SU-DHL-6 (cell line): ENCODE measurements at regions not wholly inside any gene's neighbourhood (a gene's known extent, or its start where the extent isn't known, plus 50 kb on each side); places are given as distances from the start of the nearest gene placed in this dataset.

Experiments
- H2AFZ ChIP-seq: fragments of 200-600 bp; sonication (generic); 2 replicates; pipeline ENCODE4 v1.6.1; 2014; ENCODE audit warnings: low read depth, mild to moderate bottlenecking, moderate library complexity, mixed read lengths, antibody characterized with exemption, low read length; ENCODE audit not compliant: severe bottlenecking
- H3F3A ChIP-seq: fragments of 200-600 bp; shearing (Covaris generic); 2 replicates; pipeline ENCODE4 v1.6.0; 2016; ENCODE audit warnings: antibody characterized with exemption, mild to moderate bottlenecking; ENCODE audit not compliant: insufficient read depth
- H3K27ac ChIP-seq: fragments of 200-600 bp; sonication (generic); 2 replicates; pipeline ENCODE4 v1.5.1; 2016; ENCODE audit warnings: low read depth, mild to moderate bottlenecking, low read length, moderate library complexity, mixed read lengths
- H3K27me3 ChIP-seq: fragments of 200-600 bp; sonication (generic), shearing (Covaris generic); 2 replicates; pipeline ENCODE4 v1.6.0; 2014; ENCODE audit warnings: mild to moderate bottlenecking, low read length
- H3K36me3 ChIP-seq: fragments of 200-600 bp; sonication (generic); 2 replicates; pipeline ENCODE4 v1.6.1; 2014; ENCODE audit warnings: mild to moderate bottlenecking, low read length, mixed read lengths
- H3K4me2 ChIP-seq: fragments of 300-600, 200-600 bp; shearing (Covaris generic), sonication (generic); 2 replicates; pipeline ENCODE4 v1.6.0; 2014; ENCODE audit warnings: low read length, low read depth, mild to moderate bottlenecking; ENCODE audit not compliant: poor library complexity, severe bottlenecking
- H3K4me3 ChIP-seq: fragments of 200-600 bp; sonication (generic); 2 replicates; pipeline ENCODE4 v1.5.1; 2014; ENCODE audit warnings: antibody characterized with exemption, low read length, mild to moderate bottlenecking, mixed read lengths; ENCODE audit not compliant: insufficient read depth, poor library complexity, severe bottlenecking
- H3K79me2 ChIP-seq: fragments of 200-600 bp; sonication (generic); 2 replicates; pipeline ENCODE4 v1.6.1; 2014; ENCODE audit warnings: mild to moderate bottlenecking, low read length, moderate library complexity; ENCODE audit not compliant: insufficient read depth
- H3K9ac ChIP-seq: fragments of 200-600 bp; sonication (generic); 2 replicates; pipeline ENCODE4 v1.7.0; 2014; ENCODE audit warnings: mild to moderate bottlenecking, low read length
- H3K9me2 ChIP-seq: fragments of 200-600 bp; sonication (generic); replicated peaks from 2 replicates; pipeline ENCODE4 v1.6.1; 2014; ENCODE audit warnings: low read length; ENCODE audit not compliant: insufficient read depth
- H3K9me3 ChIP-seq: fragments of 200-600 bp; sonication (generic); 2 replicates; pipeline ENCODE4 v1.6.1; 2014; ENCODE audit warnings: low read length, mixed read lengths; ENCODE audit not compliant: insufficient read depth
- H4K20me1 ChIP-seq: fragments of 200-600 bp; sonication (generic); 2 replicates; pipeline ENCODE4 v1.6.1; 2014; ENCODE audit warnings: low read depth, mild to moderate bottlenecking, antibody characterized with exemption, low read length, moderate library complexity, mixed read lengths
- CTCF ChIP-seq: fragments of 200-600 bp; sonication (generic); IDR thresholded peaks from one replicate; pipeline ENCODE4 v1.5.1; 2017; ENCODE audit warnings: antibody characterized with exemption, mild to moderate bottlenecking, low read length, moderate library complexity; ENCODE audit not compliant: insufficient read depth, poor library complexity, severe bottlenecking
- EZH2phosphoT487 ChIP-seq: fragments of 200-600 bp; sonication (generic), shearing (Covaris generic); conservative IDR thresholded peaks from 2 replicates; pipeline ENCODE4 v1.6.1; 2018; ENCODE audit warnings: mild to moderate bottlenecking, antibody characterized with exemption, low read length, moderate library complexity, mixed read lengths

- no peak overlapping the region for H3K27ac ChIP-seq
- no peaks in the 10 kb centered on the region for H3F3A ChIP-seq
- no peak for TF ChIP-seq EZH2phosphoT487
- TF ChIP-seq CTCF, result no peak
- H4K20me1 ChIP-seq, result no peaks in the 10 kb centered on the region
- no peaks in the 10 kb centered on the region for H3K9me2 ChIP-seq
- no peaks in the 10 kb centered on the region for H3K27me3 ChIP-seq
- no peak overlapping the region for H3K4me2 ChIP-seq
- no peaks in the 10 kb centered on the region for H3K9me3 ChIP-seq
- H3K36me3 ChIP-seq, result no peaks in the 10 kb centered on the region
- no peak overlapping the region for H3K4me3 ChIP-seq
- H3K79me2 ChIP-seq, result no peaks in the 10 kb centered on the region
- H3K9ac ChIP-seq, result no peak overlapping the region
- no peak overlapping the region for H2AFZ ChIP-seq
Measured at GRCh38 chr2:236636261-236636660, 66.6 kb downstream of the ACKR3 start.

- H3K27me3 ChIP-seq, result no peaks in the 10 kb centered on the region
- no peaks in the 10 kb centered on the region for H3F3A ChIP-seq
- H4K20me1 ChIP-seq, result no peaks in the 10 kb centered on the region
- no peak overlapping the region for H3K27ac ChIP-seq
- no peak overlapping the region for H3K4me2 ChIP-seq
- H3K79me2 ChIP-seq, result no peaks in the 10 kb centered on the region
- no peak overlapping the region for H3K4me3 ChIP-seq
- no peak overlapping the region for H2AFZ ChIP-seq
- TF ChIP-seq CTCF (no peak), EZH2phosphoT487 (no peak)
- no peaks in the 10 kb centered on the region for H3K36me3 ChIP-seq
- no peak overlapping the region for H3K9ac ChIP-seq
- no peaks in the 10 kb centered on the region for H3K9me2 ChIP-seq
- no peaks in the 10 kb centered on the region for H3K9me3 ChIP-seq
Measured at GRCh38 chr2:236636714-236637470, 67.3 kb downstream of the ACKR3 start.

DNA sequence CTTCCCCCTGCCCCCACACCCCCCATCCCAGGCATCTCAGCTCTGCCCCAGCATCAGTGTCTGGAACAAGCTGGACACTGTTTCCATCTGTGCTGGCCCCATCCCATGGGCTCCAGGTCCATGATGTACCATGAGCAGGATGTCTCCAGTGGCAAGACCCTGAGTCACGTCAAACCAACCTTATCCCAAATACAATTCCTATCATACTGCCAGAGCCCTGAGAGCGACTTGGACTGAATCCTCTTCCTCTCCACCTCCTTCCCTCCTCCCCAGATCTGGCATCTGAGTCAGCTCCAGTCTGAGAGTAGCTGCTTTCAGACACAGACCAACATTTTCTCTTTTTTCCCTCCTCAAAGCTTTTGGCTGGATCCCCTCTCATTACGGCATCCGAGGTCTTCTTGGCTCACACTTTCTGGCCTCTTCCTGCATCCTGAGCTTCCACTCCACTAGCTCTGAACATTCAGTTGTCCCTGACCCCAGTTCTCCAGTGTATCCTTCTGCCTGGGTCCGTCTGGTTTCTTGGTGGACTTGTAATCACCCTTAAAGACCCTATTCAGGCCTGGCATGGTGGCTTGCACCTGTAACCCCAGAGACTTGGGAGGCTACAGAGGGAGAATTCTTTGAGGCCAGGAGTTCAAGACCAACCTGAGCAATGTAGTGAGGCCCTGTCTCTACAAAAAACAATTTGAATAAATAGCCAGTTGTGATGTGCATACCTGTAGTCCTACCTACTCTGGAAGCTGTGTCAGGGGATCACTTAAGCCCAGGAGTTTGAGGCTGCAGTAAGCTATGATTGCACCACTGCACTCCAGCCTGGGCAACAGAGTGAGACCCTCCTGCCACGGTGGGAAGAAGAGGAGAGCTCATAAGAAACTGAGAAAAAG lies 68.3 kb downstream of the ACKR3 start:
- Histone ChIP-seq H2AFZ (no peak overlapping the region), H3K27ac (no peak overlapping the region), H3K79me2 (no peaks in the 10 kb centered on the region), H3K9me2 (no peaks in the 10 kb centered on the region), H3F3A (no peaks in the 10 kb centered on the region), H3K4me2 (no peak overlapping the region), H3K9me3 (no peaks in the 10 kb centered on the region), H4K20me1 (no peaks in the 10 kb centered on the region), H3K27me3 (no peaks in the 10 kb centered on the region), H3K9ac (no peak overlapping the region), H3K36me3 (no peaks in the 10 kb centered on the region), H3K4me3 (no peak overlapping the region)
- TF ChIP-seq EZH2phosphoT487, result no peak
- no peak for TF ChIP-seq CTCF
